ENCODE measurements at regions not wholly inside any gene's neighbourhood (a gene's known extent, or its start where the extent isn't known, plus 50 kb on each side); places are given as distances from the start of the nearest gene placed in this dataset.

- TF ChIP-seq, protein P1, sequence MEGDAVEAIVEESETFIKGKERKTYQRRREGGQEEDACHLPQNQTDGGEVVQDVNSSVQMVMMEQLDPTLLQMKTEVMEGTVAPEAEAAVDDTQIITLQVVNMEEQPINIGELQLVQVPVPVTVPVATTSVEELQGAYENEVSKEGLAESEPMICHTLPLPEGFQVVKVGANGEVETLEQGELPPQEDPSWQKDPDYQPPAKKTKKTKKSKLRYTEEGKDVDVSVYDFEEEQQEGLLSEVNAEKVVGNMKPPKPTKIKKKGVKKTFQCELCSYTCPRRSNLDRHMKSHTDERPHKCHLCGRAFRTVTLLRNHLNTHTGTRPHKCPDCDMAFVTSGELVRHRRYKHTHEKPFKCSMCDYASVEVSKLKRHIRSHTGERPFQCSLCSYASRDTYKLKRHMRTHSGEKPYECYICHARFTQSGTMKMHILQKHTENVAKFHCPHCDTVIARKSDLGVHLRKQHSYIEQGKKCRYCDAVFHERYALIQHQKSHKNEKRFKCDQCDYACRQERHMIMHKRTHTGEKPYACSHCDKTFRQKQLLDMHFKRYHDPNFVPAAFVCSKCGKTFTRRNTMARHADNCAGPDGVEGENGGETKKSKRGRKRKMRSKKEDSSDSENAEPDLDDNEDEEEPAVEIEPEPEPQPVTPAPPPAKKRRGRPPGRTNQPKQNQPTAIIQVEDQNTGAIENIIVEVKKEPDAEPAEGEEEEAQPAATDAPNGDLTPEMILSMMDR (IDR thresholded peaks at IDR 0.05) = no peak
- no peak for TF ChIP-seq POLR2A (IDR thresholded peaks at IDR 0.05)
Measured at GRCh38 chr1:219371471-219371870, 197.8 kb downstream of the LYPLAL1 start.

Measured in heart left ventricle (tissue), 13 donors.